CD14-positive monocyte (primary cell): ENCODE measurements at regions not wholly inside any gene's neighbourhood (a gene's known extent, or its start where the extent isn't known, plus 50 kb on each side); places are given as distances from the start of the nearest gene placed in this dataset.

Experiments
- DNase-seq, 3 donors: peaks; one replicate each; pipeline ENCODE4 v3.0.0-alpha.2; 2011 to 2022
- H2AFZ ChIP-seq: 2 replicates; pipeline ENCODE4 v1.6.0; 2012; ENCODE audit warnings: mild to moderate bottlenecking, low read depth, low read length, inconsistent platforms; ENCODE audit not compliant: insufficient read depth, poor library complexity, severe bottlenecking
- H3K27ac ChIP-seq, 2 donors: 1 replicate in 1 of 2; 2 replicates in 1 of 2; pipeline ENCODE4 v1.5.1; 2012 to 2013; ENCODE audit warnings: low read length in 2 of 2, control low read depth in 1 of 2, inconsistent platforms in 1 of 2, low read depth in 1 of 2, mild to moderate bottlenecking in 1 of 2
- H3K27me3 ChIP-seq, 2 donors: one replicate each; pipeline versions ENCODE4 v1.6.0 to v1.6.1; 2011 to 2013; ENCODE audit warnings: low read length in 2 of 2; ENCODE audit not compliant: control insufficient read depth in 2 of 2, insufficient read depth in 2 of 2
- H3K36me3 ChIP-seq, 2 donors: replicated peaks in 1 of 2; 1 replicate in 1 of 2; 2 replicates in 1 of 2; pipeline versions ENCODE4 v1.5.1 to v1.6.1; 2012 to 2013; ENCODE audit warnings: low read length in 2 of 2, control low read depth in 1 of 2, inconsistent platforms in 1 of 2, mild to moderate bottlenecking in 1 of 2; ENCODE audit not compliant: insufficient read depth in 2 of 2, control insufficient read depth in 1 of 2
- H3K4me1 ChIP-seq, 2 donors: 1 replicate in 1 of 2; 2 replicates in 1 of 2; pipeline versions ENCODE4 v1.5.1 to v1.6.1; 2012 to 2013; ENCODE audit warnings: low read length in 2 of 2, control low read depth in 1 of 2, inconsistent platforms in 1 of 2, mild to moderate bottlenecking in 1 of 2, moderate library complexity in 1 of 2; ENCODE audit not compliant: insufficient read depth in 2 of 2, control insufficient read depth in 1 of 2
- H3K4me2 ChIP-seq: replicated peaks from 2 replicates; pipeline ENCODE3; 2012; ENCODE audit warnings: low read length, moderate library complexity, mild to moderate bottlenecking; ENCODE audit not compliant: poor library complexity, severe bottlenecking; ENCODE audit errors: extremely low read depth
- H3K4me3 ChIP-seq, 3 experiments: fragments of 200-600 bp in 1 of 3; sonication (generic) in 1 of 3; replicated peaks in 1 of 3; 1 replicate in 2 of 3; 2 replicates in 1 of 3; pipeline ENCODE4 v1.5.1; 2011 to 2013; ENCODE audit warnings: low read length in 3 of 3, mild to moderate bottlenecking in 3 of 3, control low read depth in 2 of 3, low read depth in 2 of 3, inconsistent platforms in 1 of 3, moderate library complexity in 1 of 3
- H3K79me2 ChIP-seq: 2 replicates; pipeline ENCODE4 v1.6.0; 2012; ENCODE audit warnings: mild to moderate bottlenecking, control low read depth, inconsistent platforms, low read length, moderate library complexity; ENCODE audit not compliant: insufficient read depth
- H3K9ac ChIP-seq: 2 replicates; pipeline ENCODE4 v1.6.0; 2017; ENCODE audit warnings: low read length, mild to moderate bottlenecking; ENCODE audit not compliant: insufficient read depth, poor library complexity, severe bottlenecking
- H3K9me3 ChIP-seq, 2 donors: replicated peaks in 1 of 2; 1 replicate in 1 of 2; 2 replicates in 1 of 2; pipeline versions ENCODE4 v1.5.1 to v1.6.1; 2012 to 2013; ENCODE audit warnings: low read length in 2 of 2, control low read depth in 1 of 2; ENCODE audit not compliant: control insufficient read depth in 1 of 2, insufficient read depth in 1 of 2
- H4K20me1 ChIP-seq: 2 replicates; pipeline ENCODE4 v1.6.0; 2012; ENCODE audit warnings: mild to moderate bottlenecking, low read length, control low read depth, moderate library complexity; ENCODE audit not compliant: insufficient read depth
- H3K27ac Mint-ChIP-seq, 7 donors: one replicate each; pipeline ENCODE4 v1.8.0; 2020; ENCODE audit warnings: mild to moderate bottlenecking in 7 of 7, mixed read lengths in 7 of 7, moderate library complexity in 6 of 7, inconsistent platforms in 2 of 7
- H3K27me3 Mint-ChIP-seq, 3 donors: one replicate each; pipeline ENCODE4 v1.8.0; 2021 to 2022; ENCODE audit warnings: low read depth in 3 of 3, mild to moderate bottlenecking in 3 of 3, mixed read lengths in 3 of 3, moderate library complexity in 3 of 3, inconsistent platforms in 1 of 3
- H3K36me3 Mint-ChIP-seq, 2 donors: one replicate each; pipeline ENCODE4 v1.8.0; 2020; ENCODE audit warnings: mixed read lengths in 2 of 2, inconsistent platforms in 1 of 2, mild to moderate bottlenecking in 1 of 2
- H3K4me1 Mint-ChIP-seq: one replicate; pipeline ENCODE4 v1.8.0; 2020; ENCODE audit warnings: mild to moderate bottlenecking, mixed read lengths
- H3K4me3 Mint-ChIP-seq, 2 donors: one replicate each; pipeline ENCODE4 v1.8.0; 2020; ENCODE audit warnings: mild to moderate bottlenecking in 2 of 2, mixed read lengths in 2 of 2, moderate library complexity in 1 of 2
- H3K9me3 Mint-ChIP-seq, 7 donors: one replicate each; pipeline ENCODE4 v1.8.0; 2020 to 2022; ENCODE audit warnings: mixed read lengths in 7 of 7, mild to moderate bottlenecking in 6 of 7, moderate library complexity in 6 of 7, inconsistent platforms in 2 of 7
- WGBS: methylation state at CpG from one replicate; pipeline ENCODE4 v1.1.5; 2013; ENCODE audit warnings: missing lambda C conversion rate; ENCODE audit not compliant: insufficient coverage; 5-methylcytosine and 5-hydroxymethylcytosine counted together
- intact Hi-C, 2 donors: fragments of 100-400 bp; cut with micrococcal nuclease; formaldehyde crosslinking; loops; one replicate each; pipeline versions ENCODE4 v1.15.0 to v1.15.1; 2023
- TF ChIP-seq, protein P1 (sequence below): fragments of 200-600 bp; IDR thresholded peaks from one replicate; pipeline ENCODE4 v1.8.0; 2022; ENCODE audit warnings: antibody characterized with exemption, mild to moderate bottlenecking

DNA sequence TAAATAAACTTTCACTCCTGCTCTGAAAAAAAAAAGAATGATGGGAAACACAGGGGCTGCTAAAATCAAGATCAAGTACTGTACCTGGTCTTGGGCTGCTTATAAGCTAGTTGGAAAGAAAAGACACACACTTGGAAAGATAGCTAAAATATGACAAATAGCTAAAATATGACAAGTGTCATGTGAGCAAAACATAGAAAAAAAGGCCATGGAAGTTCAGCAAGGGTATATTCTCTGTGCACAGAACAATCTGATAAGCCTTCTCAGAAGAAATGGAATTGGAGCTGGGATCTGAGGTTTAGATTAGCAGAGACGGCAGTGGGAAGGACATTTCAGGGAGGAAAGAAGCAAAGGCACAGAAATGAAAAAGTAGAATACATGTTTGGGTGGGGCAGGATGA lies 126.2 kb upstream of the PMCH start:
- Histone ChIP-seq H3K27me3 (no peaks in the 10 kb centered on the region), H2AFZ (no peak overlapping the region), H3K9me3 (no peaks in the 10 kb centered on the region), H4K20me1 (no peaks in the 10 kb centered on the region), H3K27ac (no peak overlapping the region), H3K79me2 (no peaks in the 10 kb centered on the region), H3K36me3 (no peaks in the 10 kb centered on the region), H3K4me1 (no peaks in the 10 kb centered on the region), H3K9ac (no peak overlapping the region), H3K4me3 (no peak overlapping the region), H3K4me2 (no peak overlapping the region)
- Mint-ChIP-seq H3K4me1 (no peaks in the 10 kb centered on the region), H3K4me3 (no peak overlapping the region), H3K27me3 (peaks cover 2 to 7% (median 2%) of the 10 kb centered on the region in 3 donors), H3K27ac (no peak overlapping the region), H3K9me3 (peaks cover 0 to 2% (median 0%) of the 10 kb centered on the region in 7 donors), H3K36me3 (no peaks in the 10 kb centered on the region)
- TF ChIP-seq, protein P1, sequence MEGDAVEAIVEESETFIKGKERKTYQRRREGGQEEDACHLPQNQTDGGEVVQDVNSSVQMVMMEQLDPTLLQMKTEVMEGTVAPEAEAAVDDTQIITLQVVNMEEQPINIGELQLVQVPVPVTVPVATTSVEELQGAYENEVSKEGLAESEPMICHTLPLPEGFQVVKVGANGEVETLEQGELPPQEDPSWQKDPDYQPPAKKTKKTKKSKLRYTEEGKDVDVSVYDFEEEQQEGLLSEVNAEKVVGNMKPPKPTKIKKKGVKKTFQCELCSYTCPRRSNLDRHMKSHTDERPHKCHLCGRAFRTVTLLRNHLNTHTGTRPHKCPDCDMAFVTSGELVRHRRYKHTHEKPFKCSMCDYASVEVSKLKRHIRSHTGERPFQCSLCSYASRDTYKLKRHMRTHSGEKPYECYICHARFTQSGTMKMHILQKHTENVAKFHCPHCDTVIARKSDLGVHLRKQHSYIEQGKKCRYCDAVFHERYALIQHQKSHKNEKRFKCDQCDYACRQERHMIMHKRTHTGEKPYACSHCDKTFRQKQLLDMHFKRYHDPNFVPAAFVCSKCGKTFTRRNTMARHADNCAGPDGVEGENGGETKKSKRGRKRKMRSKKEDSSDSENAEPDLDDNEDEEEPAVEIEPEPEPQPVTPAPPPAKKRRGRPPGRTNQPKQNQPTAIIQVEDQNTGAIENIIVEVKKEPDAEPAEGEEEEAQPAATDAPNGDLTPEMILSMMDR = no peak
- no peak for DNase-seq
- intact Hi-C loops = no loop called here
- WGBS = no CpG with 5 or more reads among the region's 1 CpG

- no peak for DNase-seq
- Histone ChIP-seq H3K27me3 (peaks cover 0 to 1% of the 10 kb centered on the region in 2 donors), H3K4me2 (no peak overlapping the region), H3K36me3 (no peaks in the 10 kb centered on the region), H3K4me3 (no peak overlapping the region), H3K79me2 (no peaks in the 10 kb centered on the region), H3K27ac (no peak overlapping the region), H2AFZ (no peak overlapping the region), H3K9me3 (no peaks in the 10 kb centered on the region), H4K20me1 (no peaks in the 10 kb centered on the region), H3K4me1 (no peaks in the 10 kb centered on the region), H3K9ac (no peak overlapping the region)
- Mint-ChIP-seq H3K27ac (no peak overlapping the region), H3K36me3 (no peaks in the 10 kb centered on the region), H3K4me1 (no peaks in the 10 kb centered on the region), H3K9me3 (peaks cover 0 to 4% (median 0%) of the 10 kb centered on the region in 7 donors), H3K27me3 (peaks cover 0 to 8% (median 3%) of the 10 kb centered on the region in 3 donors), H3K4me3 (no peak overlapping the region)
- TF ChIP-seq, protein P1 = no peak
- intact Hi-C loops = no loop called here
- no CpG with 5 or more reads among the region's 1 CpG for WGBS
Measured at GRCh38 chr12:102322254-102322653, 124.6 kb upstream of the PMCH start.
